T-helper 17 cell (primary cell): ENCODE measurements at regions not wholly inside any gene's neighbourhood (a gene's known extent, or its start where the extent isn't known, plus 50 kb on each side); places are given as distances from the start of the nearest gene placed in this dataset.

Source experiments
- ATAC-seq: fragments of 150-1000 bp; cut with Tn5 transposase; 2 replicates; pipeline ENCODE4 v1.10.0; 2021; ENCODE audit warnings: mild to moderate bottlenecking, moderate library complexity
- DNase-seq, 3 donors: peaks; one replicate each; pipeline versions ENCODE4 v3.0.0 to v3.0.0-alpha.2; 2020 to 2021
- H3K9me3 ChIP-seq: one replicate; pipeline ENCODE4 v1.7.0; 2013; ENCODE audit warnings: low read length, mild to moderate bottlenecking; ENCODE audit not compliant: control insufficient read depth, poor library complexity, severe bottlenecking
- H3K27ac Mint-ChIP-seq: one replicate; pipeline ENCODE4 v1.8.0; 2022; ENCODE audit warnings: mild to moderate bottlenecking, moderate library complexity, mixed read lengths
- H3K27me3 Mint-ChIP-seq: one replicate; pipeline ENCODE4 v1.8.0; 2022; ENCODE audit warnings: mixed read lengths
- H3K36me3 Mint-ChIP-seq: one replicate; pipeline ENCODE4 v1.8.0; 2022; ENCODE audit warnings: low read depth, mixed read lengths
- H3K4me1 Mint-ChIP-seq: one replicate; pipeline ENCODE4 v1.8.0; 2022; ENCODE audit warnings: mild to moderate bottlenecking, mixed read lengths
- H3K4me3 Mint-ChIP-seq: one replicate; pipeline ENCODE4 v1.8.0; 2022; ENCODE audit warnings: mild to moderate bottlenecking, moderate library complexity, mixed read lengths

GRCh38 chr12:86331012-86331411 is 74.8 kb upstream of the MGAT4C start:
- no peaks in the 10 kb centered on the region for H3K9me3 ChIP-seq
- no peaks in the 10 kb centered on the region for H3K4me1 Mint-ChIP-seq
- no peak overlapping the region for H3K27ac Mint-ChIP-seq
- no peak for ATAC-seq
- no peaks in the 10 kb centered on the region for H3K36me3 Mint-ChIP-seq
- H3K4me3 Mint-ChIP-seq: no peak overlapping the region
- no peaks in the 10 kb centered on the region for H3K27me3 Mint-ChIP-seq
- DNase-seq: no peak

DNA sequence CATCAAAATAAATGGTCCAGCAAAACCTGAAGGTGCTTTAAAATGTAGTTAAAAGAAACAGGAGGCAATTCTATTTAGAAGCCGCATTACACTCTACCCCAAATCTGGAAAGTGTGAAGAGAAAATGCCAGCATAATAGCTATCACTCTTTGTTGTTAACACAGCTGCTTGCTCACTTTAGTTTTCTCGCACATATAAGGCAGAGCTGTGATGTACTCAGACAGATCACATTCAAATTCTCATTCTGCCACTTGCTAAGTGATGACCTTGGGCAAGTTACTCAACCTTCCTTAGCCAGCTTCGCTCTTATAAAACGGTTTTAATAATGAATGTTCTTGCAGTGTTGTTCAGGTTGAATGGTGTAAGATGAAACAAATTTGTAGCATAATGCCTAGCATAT is 56.0 kb upstream of the MGAT4C start:
- DNase-seq (no peak), ATAC-seq (no peak)
- no peak overlapping the region for H3K27ac Mint-ChIP-seq
- no peaks in the 10 kb centered on the region for H3K4me1 Mint-ChIP-seq
- no peaks in the 10 kb centered on the region for H3K9me3 ChIP-seq
- no peaks in the 10 kb centered on the region for H3K27me3 Mint-ChIP-seq
- no peaks in the 10 kb centered on the region for H3K36me3 Mint-ChIP-seq
- no peak overlapping the region for H3K4me3 Mint-ChIP-seq
